ENCODE measurements at regions not wholly inside any gene's neighbourhood (a gene's known extent, or its start where the extent isn't known, plus 50 kb on each side); places are given as distances from the start of the nearest gene placed in this dataset.

GRCh38 chr4:31058656-31059055, 338.5 kb downstream of the PCDH7 start:
- no peak for TF ChIP-seq CTCF (IDR thresholded peaks at IDR 0.05)
- Mint-ChIP-seq H3K36me3 (ENCODE audit: low read depth) (no peaks in the 10 kb centered on the region), H3K27ac (no peak overlapping the region), H3K9me3 (no peaks in the 10 kb centered on the region), H3K4me3 (no peak overlapping the region), H3K27me3 (no peaks in the 10 kb centered on the region), H3K4me1 (ENCODE audit: low read depth) (no peaks in the 10 kb centered on the region)
- Histone ChIP-seq H3K4me1 (ENCODE audit: insufficient read depth, low read length) (no peaks in the 10 kb centered on the region), H3K27ac (ENCODE audit: low read depth in 1 of 2, low read length in 2 of 2) (no peak overlapping the region), H3K9me3 (ENCODE audit: control insufficient read depth in 1 of 2, insufficient read depth in 1 of 2, low read length in 2 of 2) (peaks cover 0 to 3% of the 10 kb centered on the region in 2 experiments), H3K36me3 (ENCODE audit: insufficient read depth, low read length) (no peaks in the 10 kb centered on the region), H3K4me3 (ENCODE audit: low read length) (no peak overlapping the region), H3K27me3 (ENCODE audit: control insufficient read depth in 1 of 2, insufficient read depth in 2 of 2, low read length in 2 of 2) (no peaks in the 10 kb centered on the region)
- DNase-seq (no peak), ATAC-seq (ENCODE audit: poor library complexity) (no peak)
- ChIA-PET POLR2A (no interaction called here), CTCF (no interaction called here)
- intact Hi-C loops (cut with DNase I, micrococcal nuclease), result no loop called here

GRCh38 chr4:31059753-31060522, 339.8 kb downstream of the PCDH7 start:
- no peak for ATAC-seq (ENCODE audit: poor library complexity)
- POLR2A ChIA-PET, result no interaction called here
- H3K36me3 ChIP-seq (ENCODE audit: insufficient read depth, low read length), result no peaks in the 10 kb centered on the region
- H3K27me3 ChIP-seq (ENCODE audit: control insufficient read depth in 1 of 2, insufficient read depth in 2 of 2, low read length in 2 of 2), result no peaks in the 10 kb centered on the region
- H3K36me3 Mint-ChIP-seq (ENCODE audit: low read depth), result no peaks in the 10 kb centered on the region
- H3K27me3 Mint-ChIP-seq, result no peaks in the 10 kb centered on the region
- no peak overlapping the region for H3K27ac Mint-ChIP-seq
- no peaks in the 10 kb centered on the region for H3K4me1 Mint-ChIP-seq (ENCODE audit: low read depth)
- H3K4me1 ChIP-seq (ENCODE audit: insufficient read depth, low read length), result no peaks in the 10 kb centered on the region
- CTCF ChIA-PET, result no interaction called here
- no peaks in the 10 kb centered on the region for H3K9me3 ChIP-seq (ENCODE audit: control insufficient read depth in 1 of 2, insufficient read depth in 1 of 2, low read length in 2 of 2)
- H3K27ac ChIP-seq (ENCODE audit: low read depth in 1 of 2, low read length in 2 of 2), result no peak overlapping the region
- H3K4me3 ChIP-seq (ENCODE audit: low read length), result no peak overlapping the region
- TF ChIP-seq CTCF (IDR thresholded peaks at IDR 0.05), result no peak
- H3K4me3 Mint-ChIP-seq, result no peak overlapping the region
- no peaks in the 10 kb centered on the region for H3K9me3 Mint-ChIP-seq
- intact Hi-C loops (cut with DNase I, micrococcal nuclease), result no loop called here
- no peak for DNase-seq

GRCh38 chr4:31065086-31065485, 344.9 kb downstream of the PCDH7 start:
- Mint-ChIP-seq H3K9me3 (no peaks in the 10 kb centered on the region), H3K4me1 (ENCODE audit: low read depth) (no peaks in the 10 kb centered on the region), H3K27ac (no peak overlapping the region), H3K4me3 (no peak overlapping the region), H3K36me3 (ENCODE audit: low read depth) (no peaks in the 10 kb centered on the region), H3K27me3 (no peaks in the 10 kb centered on the region)
- ChIA-PET CTCF (no interaction called here), POLR2A (no interaction called here)
- no peaks in the 10 kb centered on the region for H3K4me1 ChIP-seq (ENCODE audit: insufficient read depth, low read length)
- H3K27ac ChIP-seq (ENCODE audit: low read depth in 1 of 2, low read length in 2 of 2), result no peak overlapping the region
- DNase-seq (no peak), ATAC-seq (ENCODE audit: poor library complexity) (no peak)
- H3K4me3 ChIP-seq (ENCODE audit: low read length), result no peak overlapping the region
- intact Hi-C loops (cut with DNase I, micrococcal nuclease), result no loop called here
- H3K36me3 ChIP-seq (ENCODE audit: insufficient read depth, low read length), result no peaks in the 10 kb centered on the region
- no peak for TF ChIP-seq CTCF (IDR thresholded peaks at IDR 0.05)
- H3K9me3 ChIP-seq (ENCODE audit: control insufficient read depth in 1 of 2, insufficient read depth in 1 of 2, low read length in 2 of 2), result no peaks in the 10 kb centered on the region
- no peaks in the 10 kb centered on the region for H3K27me3 ChIP-seq (ENCODE audit: control insufficient read depth in 1 of 2, insufficient read depth in 2 of 2, low read length in 2 of 2)
